GM19467 (cell line): ENCODE measurements at regions not wholly inside any gene's neighbourhood (a gene's known extent, or its start where the extent isn't known, plus 50 kb on each side); places are given as distances from the start of the nearest gene placed in this dataset.

Experiments used
- ATAC-seq: cut with Tn5 transposase; IDR thresholded peaks from one replicate; pipeline ENCODE4 v1.9.1; 2021; ENCODE audit warnings: mild to moderate bottlenecking, moderate library complexity; ENCODE audit not compliant: unreplicated experiment

GRCh38 chr1:55279627-55280026 lies 64.5 kb upstream of the USP24 start:
- ATAC-seq = no peak

DNA sequence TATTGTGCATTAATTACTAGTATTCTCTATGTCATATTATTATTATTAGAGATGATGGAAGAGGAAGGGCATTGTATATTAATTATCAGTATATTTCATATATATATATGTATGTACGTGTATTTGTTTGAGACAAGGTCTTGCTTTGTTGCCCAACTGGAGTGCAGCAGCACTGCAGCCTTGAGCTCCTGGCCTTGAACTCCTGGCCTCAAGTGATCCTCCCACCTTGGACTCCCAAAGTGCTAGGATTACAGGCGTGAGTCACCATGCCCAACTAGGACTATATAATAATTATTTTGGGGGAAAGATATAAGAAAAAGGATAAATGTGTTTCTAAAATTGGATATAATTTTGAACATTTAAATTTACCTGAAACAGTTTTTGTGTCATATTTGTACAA lies 63.2 kb upstream of the USP24 start:
- ATAC-seq = no peak

DNA sequence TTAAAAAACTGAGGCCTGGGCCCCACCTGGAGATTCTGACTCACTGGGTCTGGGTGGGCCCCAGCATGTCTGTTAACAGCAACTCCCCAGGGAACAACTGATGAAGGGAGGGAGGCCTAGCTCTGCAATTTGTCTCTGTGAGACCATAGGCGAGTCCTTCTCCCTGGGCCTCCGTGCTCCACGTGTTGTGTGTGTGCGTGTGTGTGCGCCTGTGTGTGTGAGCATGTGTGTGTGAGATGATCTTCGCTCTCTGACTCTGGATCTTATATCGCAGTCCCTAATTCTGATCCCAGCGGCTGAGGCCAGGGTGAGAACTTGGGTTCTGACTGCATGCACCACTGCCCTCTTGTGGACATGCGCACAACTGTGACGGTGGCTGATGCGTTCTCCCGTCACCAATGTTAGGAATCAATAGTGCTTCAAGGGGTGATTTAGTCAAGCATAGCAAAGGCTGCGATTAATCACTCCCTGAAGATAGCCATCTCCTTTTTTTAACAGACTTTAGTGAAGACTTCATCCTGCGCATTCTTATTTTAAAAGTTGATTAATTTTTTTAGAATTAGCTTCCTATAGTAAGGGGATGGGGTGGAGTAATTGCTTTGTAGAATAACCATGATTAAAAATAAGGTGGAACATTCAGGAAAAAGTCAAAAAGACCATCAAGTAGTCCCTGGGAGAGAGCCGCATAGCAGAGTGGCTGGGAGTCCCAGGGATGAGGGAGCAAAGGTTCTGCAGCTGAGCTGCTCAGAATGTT lies 62.4 kb upstream of the USP24 start:
- peak; percentile 75 for ATAC-seq

- no peak for ATAC-seq
Observed at GRCh38 chr1:55276671-55277376, 61.7 kb upstream of the USP24 start.

- no peak for ATAC-seq
Observed at GRCh38 chr1:55275941-55276341, 60.8 kb upstream of the USP24 start.

DNA sequence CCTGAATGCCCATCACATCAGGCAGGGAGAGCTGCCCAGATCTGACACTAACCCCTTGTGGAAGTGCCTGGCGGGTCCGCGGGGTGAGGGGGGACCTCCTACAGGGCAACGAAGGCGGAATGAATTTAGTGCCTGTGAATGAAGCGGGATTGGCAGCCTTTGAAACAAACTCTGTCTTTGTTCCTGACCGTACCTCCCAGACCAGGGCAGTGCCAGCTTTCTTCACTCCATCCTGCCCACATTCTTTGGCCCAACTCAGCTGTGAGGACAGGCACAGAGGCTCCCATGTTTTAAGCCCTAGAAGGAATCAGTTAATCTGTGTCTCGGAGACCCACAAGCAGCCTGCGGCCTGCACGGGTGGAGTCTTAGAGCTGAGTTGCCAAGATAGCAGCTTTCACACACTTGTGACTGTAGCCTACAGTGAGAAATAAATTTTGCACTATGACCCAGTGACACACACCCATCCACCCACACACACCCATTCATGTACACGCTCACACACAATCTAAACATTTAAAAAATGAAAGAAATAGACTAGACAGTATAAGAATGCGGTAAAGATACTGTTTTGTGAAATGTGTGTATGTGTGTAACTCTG lies 60.1 kb upstream of the USP24 start:
- ATAC-seq = no peak

GRCh38 chr1:55272994-55273393 lies 57.8 kb upstream of the USP24 start:
- ATAC-seq = no peak
